ENCODE measurements at regions not wholly inside any gene's neighbourhood (a gene's known extent, or its start where the extent isn't known, plus 50 kb on each side); places are given as distances from the start of the nearest gene placed in this dataset.

GRCh38 chr2:160803881-160804280, 310.3 kb upstream of the RBMS1 start:
- no peak overlapping the region for H3K4me2 ChIP-seq (ENCODE audit: low read length)
- Mint-ChIP-seq H3K4me3 (ENCODE audit: unreplicated experiment) (no peak overlapping the region), H3K4me1 (ENCODE audit: low read depth, unreplicated experiment) (no peaks in the 10 kb centered on the region), H3K9me3 (ENCODE audit: unreplicated experiment) (peaks cover 23% of the 10 kb centered on the region), H3K27ac (ENCODE audit: unreplicated experiment) (no peak overlapping the region), H3K36me3 (ENCODE audit: low read depth, unreplicated experiment) (peaks cover 4% of the 10 kb centered on the region), H3K27me3 (ENCODE audit: low read depth, unreplicated experiment) (no peaks in the 10 kb centered on the region)
- no peak for FAIRE-seq
- H3K27ac ChIP-seq (ENCODE audit: low read depth, low read length), result no peak overlapping the region
- H3K36me3 ChIP-seq (ENCODE audit: insufficient read depth, low read length), result no peaks in the 10 kb centered on the region
- DNase-seq (ENCODE audit: low read depth), result no peak
- no peaks in the 10 kb centered on the region for H3K4me1 ChIP-seq (ENCODE audit: insufficient read depth, low read length)
- no peak overlapping the region for H3K9ac ChIP-seq (ENCODE audit: low read length)
- no peaks in the 10 kb centered on the region for H3K27me3 ChIP-seq (ENCODE audit: insufficient read depth, low read length)
- H3K79me2 ChIP-seq (ENCODE audit: insufficient read depth, low read length), result no peaks in the 10 kb centered on the region
- no peak overlapping the region for H2AFZ ChIP-seq (ENCODE audit: low read depth, low read length)
- H3K9me3 ChIP-seq (ENCODE audit: insufficient read depth, low read depth, low read length), result no peaks in the 10 kb centered on the region
- H4K20me1 ChIP-seq (ENCODE audit: insufficient read depth, low read length), result no peaks in the 10 kb centered on the region
- H3K4me3 ChIP-seq (ENCODE audit: insufficient read depth, low read depth, low read length), result no peak overlapping the region
- no peak for TF ChIP-seq CTCF (IDR thresholded peaks at IDR 0.05; ENCODE audit: insufficient read depth, low read depth, low read length)
- no peak for TF ChIP-seq EZH2 (IDR thresholded peaks at IDR 0.05; ENCODE audit: insufficient read depth, low read length)

GRCh38 chr2:160810406-160810805, 316.8 kb upstream of the RBMS1 start:
- Histone ChIP-seq H3K4me3 (ENCODE audit: insufficient read depth, low read depth, low read length) (no peak overlapping the region), H3K4me2 (ENCODE audit: low read length) (no peak overlapping the region), H3K27me3 (ENCODE audit: insufficient read depth, low read length) (no peaks in the 10 kb centered on the region), H4K20me1 (ENCODE audit: insufficient read depth, low read length) (no peaks in the 10 kb centered on the region), H3K36me3 (ENCODE audit: insufficient read depth, low read length) (no peaks in the 10 kb centered on the region), H3K9me3 (ENCODE audit: insufficient read depth, low read depth, low read length) (no peaks in the 10 kb centered on the region), H3K4me1 (ENCODE audit: insufficient read depth, low read length) (no peaks in the 10 kb centered on the region), H2AFZ (ENCODE audit: low read depth, low read length) (no peak overlapping the region), H3K79me2 (ENCODE audit: insufficient read depth, low read length) (no peaks in the 10 kb centered on the region), H3K9ac (ENCODE audit: low read length) (no peak overlapping the region), H3K27ac (ENCODE audit: low read depth, low read length) (no peak overlapping the region)
- Mint-ChIP-seq H3K27ac (ENCODE audit: unreplicated experiment) (no peak overlapping the region), H3K9me3 (ENCODE audit: unreplicated experiment) (peaks cover 15% of the 10 kb centered on the region), H3K4me3 (ENCODE audit: unreplicated experiment) (no peak overlapping the region), H3K27me3 (ENCODE audit: low read depth, unreplicated experiment) (no peaks in the 10 kb centered on the region), H3K4me1 (ENCODE audit: low read depth, unreplicated experiment) (no peaks in the 10 kb centered on the region), H3K36me3 (ENCODE audit: low read depth, unreplicated experiment) (peaks cover 4% of the 10 kb centered on the region)
- TF ChIP-seq CTCF (IDR thresholded peaks at IDR 0.05; ENCODE audit: insufficient read depth, low read depth, low read length) (no peak), EZH2 (IDR thresholded peaks at IDR 0.05; ENCODE audit: insufficient read depth, low read length) (no peak)
- DNase-seq (ENCODE audit: low read depth) (no peak), FAIRE-seq (no peak)

- H3K4me1 ChIP-seq (ENCODE audit: insufficient read depth, low read length), result no peaks in the 10 kb centered on the region
- no peaks in the 10 kb centered on the region for H3K9me3 ChIP-seq (ENCODE audit: insufficient read depth, low read depth, low read length)
- H2AFZ ChIP-seq (ENCODE audit: low read depth, low read length), result no peak overlapping the region
- H3K9me3 Mint-ChIP-seq (ENCODE audit: unreplicated experiment), result no peaks in the 10 kb centered on the region
- H3K4me3 Mint-ChIP-seq (ENCODE audit: unreplicated experiment), result no peak overlapping the region
- H3K9ac ChIP-seq (ENCODE audit: low read length), result no peak overlapping the region
- H3K27ac ChIP-seq (ENCODE audit: low read depth, low read length), result no peak overlapping the region
- TF ChIP-seq CTCF (IDR thresholded peaks at IDR 0.05; ENCODE audit: insufficient read depth, low read depth, low read length) (no peak), EZH2 (IDR thresholded peaks at IDR 0.05; ENCODE audit: insufficient read depth, low read length) (no peak)
- no peaks in the 10 kb centered on the region for H3K27me3 ChIP-seq (ENCODE audit: insufficient read depth, low read length)
- H3K4me1 Mint-ChIP-seq (ENCODE audit: low read depth, unreplicated experiment), result no peaks in the 10 kb centered on the region
- no peak overlapping the region for H3K4me3 ChIP-seq (ENCODE audit: insufficient read depth, low read depth, low read length)
- H3K36me3 Mint-ChIP-seq (ENCODE audit: low read depth, unreplicated experiment), result no peaks in the 10 kb centered on the region
- no peak for DNase-seq (ENCODE audit: low read depth)
- no peaks in the 10 kb centered on the region for H3K79me2 ChIP-seq (ENCODE audit: insufficient read depth, low read length)
- H3K4me2 ChIP-seq (ENCODE audit: low read length), result no peak overlapping the region
- H3K27me3 Mint-ChIP-seq (ENCODE audit: low read depth, unreplicated experiment), result no peaks in the 10 kb centered on the region
- H3K36me3 ChIP-seq (ENCODE audit: insufficient read depth, low read length), result no peaks in the 10 kb centered on the region
- no peaks in the 10 kb centered on the region for H4K20me1 ChIP-seq (ENCODE audit: insufficient read depth, low read length)
- no peak overlapping the region for H3K27ac Mint-ChIP-seq (ENCODE audit: unreplicated experiment)
- FAIRE-seq, result no peak
Observed at GRCh38 chr2:160812830-160813505, 319.4 kb upstream of the RBMS1 start.

Data from astrocyte (in vitro differentiated cells and primary cell).